GM18507 (cell line): ENCODE measurements at regions not wholly inside any gene's neighbourhood (a gene's known extent, or its start where the extent isn't known, plus 50 kb on each side); places are given as distances from the start of the nearest gene placed in this dataset.

Experiments used
- DNase-seq: peaks from one replicate; pipeline ENCODE4 v3.0.0; 2011; ENCODE audit warnings: low read depth; ENCODE audit not compliant: insufficient read length; ENCODE audit errors: extremely low spot score
- FAIRE-seq: peaks from 2 replicates; lab custom pipeline; 2011; peaks lifted over from hg19 to GRCh38; lab: Jason Lieb, UNC

DNA sequence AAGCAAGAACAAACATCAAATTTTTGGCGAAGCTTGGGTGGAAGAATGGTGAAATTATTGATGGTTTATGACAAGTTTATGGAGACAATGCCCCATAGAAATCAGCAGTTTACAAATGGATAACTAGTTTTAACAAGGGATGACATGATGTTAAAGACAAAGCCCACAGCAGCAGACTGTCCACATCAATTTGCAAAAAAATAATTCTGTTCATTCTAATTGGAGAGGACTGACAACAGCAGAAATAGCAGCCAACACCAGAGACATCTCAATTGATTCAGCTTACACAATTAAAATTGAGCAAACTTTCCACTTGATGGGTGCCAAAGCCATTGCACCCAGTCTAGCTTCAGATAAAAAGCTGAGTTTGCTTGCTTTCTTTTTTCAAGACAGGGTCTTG is 82.7 kb upstream of the STK32A start:
- DNase-seq (no peak), FAIRE-seq (no peak)

DNA sequence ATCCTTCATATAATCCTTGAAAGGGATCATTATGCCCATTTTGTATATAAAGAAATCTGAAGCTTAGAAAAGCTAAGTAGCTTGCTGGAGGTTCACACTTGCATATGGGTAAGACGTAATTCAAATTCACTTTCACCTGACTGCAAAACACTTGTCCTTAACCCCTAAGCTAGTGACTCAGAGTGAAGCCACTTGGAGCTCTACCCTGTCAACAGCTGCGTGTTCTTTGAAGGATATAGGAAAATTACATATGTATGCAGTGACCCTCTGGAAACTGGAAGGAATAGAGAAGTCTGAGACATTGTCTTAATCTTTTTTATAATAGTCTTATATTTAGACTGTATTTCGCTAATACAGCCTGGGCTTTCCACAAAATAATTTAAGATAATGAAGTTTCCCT is 80.0 kb upstream of the STK32A start:
- DNase-seq = no peak
- FAIRE-seq = no peak

DNA sequence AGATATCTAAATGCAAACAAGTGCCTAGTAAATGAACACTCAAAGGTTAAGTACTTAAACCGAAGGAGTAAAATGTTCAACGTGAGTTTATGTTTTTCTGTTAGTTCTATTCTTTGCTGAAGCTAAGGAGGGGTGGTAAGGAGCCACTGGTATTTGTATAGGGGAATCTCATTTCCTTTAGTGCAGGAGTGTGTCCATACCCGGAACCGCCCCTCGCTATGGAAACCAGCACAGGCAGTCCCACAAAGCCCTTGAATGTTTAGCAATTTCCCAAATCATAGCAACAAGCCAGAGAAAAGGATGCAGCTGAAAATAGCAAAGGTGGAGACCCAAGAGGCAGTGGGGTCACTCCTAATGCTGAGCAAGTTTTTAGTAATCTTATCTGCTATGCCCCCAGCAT is 78.8 kb upstream of the STK32A start:
- FAIRE-seq = no peak
- no peak for DNase-seq

DNA sequence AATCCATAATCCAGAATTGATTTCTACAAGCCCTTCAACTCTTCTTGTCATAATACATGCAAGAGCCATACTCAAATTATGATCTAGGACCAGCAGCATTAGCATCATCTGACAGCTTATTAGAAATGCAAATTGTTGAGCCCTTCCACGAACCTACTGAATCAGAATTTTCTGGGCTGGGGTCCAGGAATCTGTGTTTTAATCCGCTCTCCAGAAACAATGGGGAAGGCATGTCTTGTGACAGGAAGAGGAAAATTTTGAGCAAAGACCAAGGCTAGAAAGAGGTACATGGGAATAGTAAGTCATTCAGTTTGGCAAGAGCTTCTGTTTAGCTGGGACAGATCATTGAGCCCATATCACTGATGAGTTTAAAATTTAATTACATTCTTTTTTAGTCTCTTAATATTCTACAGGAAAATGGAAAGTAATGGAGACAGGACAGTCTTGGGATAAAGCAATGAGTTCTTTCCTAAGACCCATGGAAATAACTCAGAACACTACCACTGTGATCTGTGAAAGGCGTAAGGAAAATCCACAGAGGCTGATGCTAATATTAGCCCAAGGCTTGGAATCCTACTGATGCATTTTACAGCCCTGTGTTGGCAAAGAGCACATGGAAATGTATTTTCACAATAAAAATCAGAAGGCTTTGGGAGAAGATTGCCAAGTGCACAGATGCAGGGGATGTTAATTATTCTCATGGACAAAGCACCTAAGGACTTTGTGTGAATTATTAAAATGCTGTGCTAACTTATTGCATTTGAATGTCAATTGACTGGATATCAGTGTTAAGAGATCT is 73.7 kb upstream of the STK32A start:
- no peak for DNase-seq
- FAIRE-seq = no peak

DNA sequence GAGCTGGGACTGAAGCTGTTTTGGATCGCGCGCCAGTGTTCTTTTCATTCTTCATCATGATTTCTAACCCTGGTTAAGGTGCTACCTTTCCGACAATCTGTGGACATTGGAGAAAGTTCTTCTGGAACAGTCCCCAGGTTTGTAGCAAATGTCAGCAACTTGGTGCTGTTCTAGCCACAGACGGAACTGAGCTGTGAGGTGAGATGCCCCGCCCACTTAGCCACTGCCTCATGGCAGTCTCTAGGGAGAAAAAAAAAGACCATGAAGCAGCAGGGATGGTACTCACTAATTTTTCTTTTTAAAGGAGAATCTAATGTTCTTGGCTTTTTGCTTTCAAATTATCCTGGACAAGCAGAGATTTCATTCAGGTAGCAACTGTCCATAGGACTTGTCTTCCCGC is 72.1 kb upstream of the STK32A start:
- DNase-seq (no peak), FAIRE-seq (no peak)

DNA sequence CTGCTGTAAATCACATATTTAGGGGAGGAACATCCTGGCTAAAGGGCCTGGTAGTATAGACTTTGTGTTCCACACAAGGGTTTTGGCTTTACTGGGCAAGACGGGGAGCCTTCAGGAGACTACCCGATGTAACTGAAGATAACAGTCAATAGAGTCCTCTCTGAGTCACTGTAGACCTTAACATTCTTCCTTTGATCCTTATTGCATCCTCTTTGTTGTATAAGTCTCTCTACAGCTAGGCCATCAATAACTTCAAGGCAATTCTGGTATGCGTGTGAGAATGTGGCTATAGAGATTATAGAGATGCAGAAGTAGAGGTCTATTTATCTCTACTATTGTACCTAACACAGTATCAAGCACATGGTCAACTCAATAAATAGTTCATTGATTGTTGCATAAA is 67.3 kb upstream of the STK32A start:
- no peak for DNase-seq
- FAIRE-seq = no peak

DNA sequence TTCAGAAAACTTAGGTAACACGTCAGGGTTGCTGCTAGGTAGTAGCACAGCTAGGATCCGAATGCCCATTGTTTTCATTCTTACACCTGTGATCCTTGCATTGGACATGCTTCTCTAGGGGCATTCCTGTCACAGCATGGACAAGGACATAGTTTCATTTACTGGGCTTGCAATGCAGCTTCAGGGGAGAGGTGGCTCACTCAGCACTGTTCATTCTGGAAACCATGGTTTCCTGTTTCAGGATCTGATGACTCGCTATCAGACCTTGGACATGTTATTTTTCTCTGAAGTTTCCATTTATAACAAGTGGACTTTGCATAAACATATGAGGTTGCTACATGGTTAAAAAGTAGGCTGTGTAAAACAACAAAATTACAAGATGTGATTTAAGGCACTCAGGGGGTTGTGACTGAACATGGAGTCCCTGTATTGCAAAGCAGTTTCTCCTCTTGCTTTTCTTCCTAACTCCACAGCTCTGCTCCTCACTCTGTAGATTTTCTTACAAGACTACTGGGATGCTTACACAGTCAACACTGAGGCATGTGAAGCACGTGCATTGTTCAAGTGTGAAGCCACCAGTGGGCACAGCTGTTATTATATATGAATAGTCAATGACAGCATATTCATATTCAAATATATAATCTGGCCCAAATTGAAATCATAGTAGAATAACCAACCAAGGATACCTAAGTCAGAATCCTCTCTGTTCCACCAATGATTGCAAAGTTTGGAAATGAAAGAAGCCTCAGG is 66.1 kb upstream of the STK32A start:
- FAIRE-seq (peak; percentile 5), DNase-seq (no peak)

DNA sequence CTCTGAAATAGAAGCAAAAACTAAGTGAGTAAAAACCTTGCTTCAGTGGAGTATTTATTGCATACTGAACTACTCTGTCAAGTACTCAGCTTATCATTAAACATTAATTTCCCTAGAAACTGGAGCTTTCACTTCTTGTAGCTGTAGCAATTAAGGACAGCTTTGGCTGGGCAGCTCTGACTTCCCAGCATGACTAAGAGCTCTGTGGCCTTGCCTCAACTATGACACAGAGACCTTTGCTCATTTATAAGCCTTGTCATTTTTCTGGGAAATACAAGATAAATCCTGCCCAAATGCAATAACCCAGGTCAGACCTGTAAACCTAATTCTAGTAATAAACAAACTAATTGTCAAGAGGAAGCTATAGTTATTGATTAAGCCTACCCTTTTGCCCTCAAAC is 65.4 kb upstream of the STK32A start:
- DNase-seq = no peak
- FAIRE-seq = peak; percentile 49

DNA sequence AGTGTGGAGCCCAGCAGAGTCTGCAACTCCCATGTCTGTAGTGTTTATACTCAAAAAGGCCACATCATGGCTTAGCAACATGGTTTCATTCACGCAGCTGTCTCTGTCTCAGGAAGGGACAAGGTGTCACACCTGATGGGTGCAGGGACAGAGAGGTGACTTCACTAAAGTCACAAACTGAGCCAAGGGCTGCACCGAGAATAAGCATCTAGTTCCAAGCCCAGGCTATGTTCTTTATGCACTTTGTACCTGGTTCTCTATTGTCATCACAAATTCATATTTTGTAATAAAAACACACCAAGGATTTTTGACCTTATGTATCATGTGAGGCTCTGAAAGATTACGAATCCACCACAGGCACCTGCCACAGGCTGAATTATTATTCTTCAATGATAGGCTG is 64.9 kb upstream of the STK32A start:
- DNase-seq (no peak), FAIRE-seq (peak; percentile 38)

DNA sequence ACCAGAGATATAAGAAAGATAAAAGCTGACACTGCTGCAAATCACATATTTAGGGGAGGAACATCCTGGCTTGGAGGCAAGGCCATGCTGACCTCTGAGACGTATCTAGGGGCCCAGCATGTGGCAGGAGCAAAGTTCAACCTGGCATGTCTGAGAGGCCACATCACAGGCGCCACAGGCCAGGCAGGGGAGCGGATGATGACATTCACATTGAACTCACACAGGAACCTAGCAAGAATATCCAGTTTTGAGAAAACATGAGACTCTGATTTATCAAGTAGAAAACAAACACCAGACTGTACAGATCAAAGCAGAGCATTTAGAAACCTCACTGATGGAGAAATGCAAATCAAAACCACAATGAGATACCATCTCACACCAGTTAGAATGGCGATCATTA is 64.2 kb upstream of the STK32A start:
- peak; percentile 35 for FAIRE-seq
- no peak for DNase-seq

DNA sequence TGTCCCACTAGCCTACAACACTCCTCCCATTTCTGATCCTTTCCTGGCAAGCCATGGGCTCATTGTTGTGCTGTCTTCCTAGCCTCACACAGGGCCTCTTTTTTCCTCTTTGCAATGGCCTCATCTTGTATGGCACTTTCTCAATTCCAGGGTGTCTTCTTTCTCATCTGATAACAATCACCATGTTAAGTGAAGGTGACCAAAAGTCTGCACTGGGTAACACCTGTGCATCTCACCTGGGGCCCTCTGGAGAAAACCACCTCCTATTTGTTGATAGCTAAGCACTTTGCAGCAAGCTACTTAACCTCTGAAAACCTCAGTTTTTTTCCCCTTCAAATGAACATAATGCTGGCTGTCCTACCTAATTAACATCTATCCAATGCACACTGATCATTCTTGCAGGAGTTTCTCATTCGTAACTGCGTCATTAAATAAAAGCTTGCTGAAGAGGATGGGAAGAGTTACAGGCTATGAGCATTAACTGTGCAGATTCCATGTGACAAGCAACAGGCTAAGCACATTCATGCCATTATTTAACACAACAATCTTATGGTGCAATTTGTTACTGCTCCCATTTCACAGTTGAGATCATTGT is 60.1 kb upstream of the STK32A start:
- no peak for DNase-seq
- no peak for FAIRE-seq

DNA sequence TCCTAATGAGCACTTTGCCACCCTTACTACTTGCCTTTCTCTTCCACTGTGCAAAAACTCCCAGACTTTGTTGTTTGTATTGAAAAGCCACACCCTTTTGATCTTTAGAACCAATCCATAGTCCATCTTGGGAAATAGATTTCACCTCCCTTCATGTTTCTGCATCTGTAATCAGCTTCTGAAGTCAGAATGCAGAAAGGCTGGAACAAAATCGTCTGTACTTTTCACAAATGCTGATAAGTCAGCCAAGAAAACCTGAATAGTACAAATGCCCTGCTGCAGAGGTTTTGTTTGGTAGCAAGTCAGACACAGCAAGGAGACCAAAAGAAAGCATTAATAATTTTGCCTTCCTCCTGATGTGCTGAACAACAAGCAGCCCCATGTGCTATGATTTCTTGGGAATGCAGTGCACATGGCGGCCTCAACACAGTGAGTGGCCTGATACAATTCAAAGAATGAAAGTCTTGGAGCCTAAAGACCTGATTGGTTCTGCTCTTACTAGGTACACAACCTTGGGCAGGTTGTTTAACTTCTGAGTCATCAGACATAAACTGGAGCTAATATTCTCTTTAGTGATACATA is 59.2 kb upstream of the STK32A start:
- FAIRE-seq = no peak
- DNase-seq = no peak

DNA sequence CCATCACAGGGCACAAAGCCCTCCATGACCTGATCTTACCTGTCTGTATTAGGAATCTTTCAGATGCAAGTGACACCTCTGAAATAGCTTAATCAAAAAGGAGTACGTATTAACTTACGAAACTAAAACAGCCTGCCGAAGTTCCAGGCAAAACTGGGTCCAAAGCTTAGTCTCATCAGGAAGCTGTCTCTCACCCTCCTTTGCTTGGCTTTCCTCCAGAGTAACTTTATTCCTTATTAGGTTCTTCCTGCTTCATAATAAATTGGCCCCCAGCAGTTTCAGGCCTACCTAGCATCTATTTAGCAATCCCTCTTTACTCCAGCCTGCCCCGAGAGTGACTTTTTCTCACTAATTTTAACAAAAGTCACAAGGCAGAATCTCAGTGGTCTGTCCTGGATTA is 58.4 kb upstream of the STK32A start:
- FAIRE-seq (no peak), DNase-seq (no peak)

DNA sequence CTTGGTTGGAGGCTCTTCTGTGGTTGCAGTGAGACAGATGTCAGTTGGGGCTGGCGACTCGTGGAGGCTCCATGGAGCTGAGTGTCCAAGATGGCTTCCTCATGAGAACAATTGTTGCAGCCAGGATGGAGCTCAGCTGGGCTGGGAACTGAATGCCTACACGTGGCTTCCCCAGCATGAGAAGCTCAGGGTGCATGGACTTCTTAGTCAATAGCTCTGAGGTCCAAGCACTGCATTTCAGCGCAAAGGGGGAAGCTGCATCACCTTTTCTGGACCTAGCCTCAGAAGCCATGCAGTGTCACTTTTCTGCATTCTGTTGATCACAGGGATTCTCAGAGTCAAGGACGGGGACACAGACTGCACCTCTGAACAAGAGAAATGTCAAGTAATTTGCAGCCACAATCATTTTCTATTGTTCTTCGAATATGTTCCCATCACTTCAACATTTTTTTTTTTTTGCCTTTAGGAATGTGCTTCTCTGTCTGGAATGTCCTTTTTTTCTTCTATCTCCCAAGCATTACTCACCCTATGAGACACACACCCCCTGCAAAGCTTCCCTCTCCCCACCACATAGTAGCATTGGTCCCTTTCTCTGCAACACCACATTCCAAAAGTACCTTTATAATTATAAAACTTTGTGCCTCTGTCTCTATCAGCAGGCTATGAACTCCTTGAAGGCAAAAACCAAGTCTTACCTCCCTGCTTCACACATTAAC is 57.5 kb upstream of the STK32A start:
- FAIRE-seq (no peak), DNase-seq (no peak)

DNA sequence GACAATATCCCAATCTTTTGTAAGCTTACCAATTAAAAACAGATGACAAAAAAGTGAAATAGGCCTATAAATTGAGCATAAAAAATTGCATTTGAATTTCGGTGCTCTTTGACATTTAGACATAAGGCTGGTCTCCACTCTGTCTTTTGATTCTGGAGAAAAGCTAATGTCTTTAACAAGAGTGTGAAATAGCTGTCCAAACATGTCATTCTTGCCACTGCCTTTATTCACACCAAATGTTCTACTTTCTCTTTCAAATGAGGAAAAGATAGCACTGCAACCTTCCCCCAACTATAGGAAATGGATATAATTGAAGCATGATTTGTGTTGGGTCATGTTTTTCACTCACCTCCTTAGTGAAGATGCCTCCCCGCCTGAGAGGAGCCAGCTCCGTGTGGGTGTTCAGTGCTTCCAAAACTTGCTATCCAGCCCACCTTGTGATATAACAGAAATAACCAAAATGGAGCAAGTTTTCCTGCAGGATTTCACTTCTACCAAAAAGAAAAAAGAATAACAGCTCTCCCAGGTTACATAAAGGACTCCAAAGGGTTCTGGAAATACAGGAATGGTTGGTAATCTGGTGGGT is 55.2 kb upstream of the STK32A start:
- DNase-seq (no peak), FAIRE-seq (no peak)

DNA sequence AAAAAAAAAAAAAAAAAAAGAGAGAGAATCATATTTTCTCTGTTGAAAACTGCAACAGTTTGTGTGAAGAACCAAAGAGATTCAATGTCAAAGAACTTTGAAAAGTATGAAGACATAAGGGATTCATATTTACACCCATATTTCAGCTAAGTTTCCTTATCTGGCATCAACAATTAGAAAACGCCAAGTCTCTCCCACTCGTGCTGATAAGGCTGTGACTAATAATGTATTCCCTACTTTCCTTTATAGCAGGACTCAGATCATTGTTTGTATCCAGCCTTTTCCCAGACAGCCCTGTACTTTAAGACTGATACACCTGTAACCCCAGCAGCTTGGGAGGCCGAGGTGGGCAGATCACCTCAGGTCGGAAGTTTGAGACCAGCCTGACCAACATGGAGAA is 54.1 kb upstream of the STK32A start:
- DNase-seq (no peak), FAIRE-seq (no peak)
